Kasumi-1 (cell line): ENCODE measurements at regions not wholly inside any gene's neighbourhood (a gene's known extent, or its start where the extent isn't known, plus 50 kb on each side); places are given as distances from the start of the nearest gene placed in this dataset.

ENCODE experiments used
- DNase-seq, 2 experiments: peaks; one replicate each; lab custom pipeline; 2025; lab: John Stamatoyannopoulos, UW

DNA sequence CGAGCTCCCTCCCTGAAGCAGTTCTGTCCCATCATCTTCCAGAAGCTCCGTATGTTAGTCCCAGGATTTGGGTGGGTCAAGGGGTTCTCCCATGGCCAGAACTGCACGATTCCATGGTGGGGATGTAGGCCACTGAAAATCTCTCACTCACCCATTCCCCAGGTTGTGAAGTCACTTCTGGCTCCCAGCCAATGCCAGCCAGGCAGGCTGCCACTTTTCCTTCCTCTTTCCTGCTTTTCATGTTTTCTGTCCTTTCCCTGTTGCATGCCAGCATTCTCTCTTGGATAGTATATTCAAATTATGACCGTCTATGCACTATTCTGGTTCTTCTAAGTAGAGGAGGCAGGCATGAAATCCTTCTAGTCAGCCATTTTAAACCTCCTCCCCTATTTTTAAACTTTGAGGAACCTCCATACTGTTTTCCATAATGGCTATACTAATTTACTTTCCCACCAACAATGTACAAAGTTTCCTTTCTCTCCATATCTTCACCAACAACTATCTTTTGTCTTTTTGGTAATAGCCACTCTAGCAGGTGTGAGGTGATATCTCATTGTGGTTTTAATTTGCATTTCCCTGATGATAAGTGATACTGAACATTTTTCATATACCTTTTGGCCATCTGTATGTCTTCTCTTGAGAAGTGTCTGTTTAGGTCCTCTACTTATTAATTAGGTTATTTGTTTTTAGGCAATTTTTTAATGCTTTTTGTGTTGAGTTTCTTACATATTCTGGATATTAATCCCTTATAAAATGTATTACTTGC lies 182.1 kb upstream of the TET2 start:
- no peak for DNase-seq

DNA sequence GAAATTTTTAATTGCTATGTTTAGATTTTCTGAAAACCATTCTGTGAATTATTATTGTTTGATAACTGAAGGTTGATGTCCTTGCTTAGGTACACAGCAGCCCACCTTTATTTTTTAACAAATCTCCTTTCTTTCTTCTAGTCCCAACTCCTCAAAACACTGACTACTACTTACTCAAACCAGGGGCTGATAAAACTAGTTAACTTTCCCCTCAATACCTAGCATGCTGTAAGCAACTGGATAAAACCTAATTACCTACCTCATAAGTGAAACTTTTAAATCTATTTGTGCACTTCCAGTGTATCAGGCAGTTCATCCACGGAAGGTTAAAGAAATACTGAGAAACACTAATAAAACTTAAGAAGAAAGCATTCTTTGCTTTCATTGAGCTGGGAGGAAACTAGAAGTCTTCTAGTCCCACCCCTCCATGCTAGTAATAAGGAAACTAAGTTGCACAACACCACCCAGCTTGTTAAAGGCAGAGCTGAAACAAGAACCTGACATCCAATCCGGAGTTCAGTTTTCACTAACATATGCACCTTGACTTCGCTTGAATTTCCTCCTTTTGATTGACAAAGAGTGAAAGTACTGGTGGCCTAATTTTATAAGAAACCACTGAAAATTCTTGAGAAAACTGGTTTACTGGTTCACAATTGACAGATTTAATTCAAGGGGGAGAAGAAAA lies 180.2 kb upstream of the TET2 start:
- DNase-seq = peak; percentile 84 to 88

DNA sequence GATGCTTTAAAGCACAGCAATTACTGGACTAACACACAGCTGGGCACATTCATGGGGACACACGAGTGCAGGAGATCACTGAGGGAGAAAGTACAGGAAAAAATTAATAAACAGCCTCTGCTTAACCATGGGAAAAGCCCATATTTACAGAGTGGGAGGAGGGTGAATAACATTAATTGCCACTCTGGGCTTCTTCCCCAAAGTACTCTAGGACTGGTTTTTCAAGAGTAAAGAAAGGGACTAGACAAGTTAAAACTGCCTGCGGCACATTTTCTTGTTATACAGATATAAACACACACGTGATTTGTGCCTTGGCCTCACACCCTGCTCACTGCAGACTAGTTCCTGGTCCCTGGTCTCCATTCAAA lies 179.7 kb upstream of the TET2 start:
- peak in 1 of 2 experiments; percentile 17 for DNase-seq

DNA sequence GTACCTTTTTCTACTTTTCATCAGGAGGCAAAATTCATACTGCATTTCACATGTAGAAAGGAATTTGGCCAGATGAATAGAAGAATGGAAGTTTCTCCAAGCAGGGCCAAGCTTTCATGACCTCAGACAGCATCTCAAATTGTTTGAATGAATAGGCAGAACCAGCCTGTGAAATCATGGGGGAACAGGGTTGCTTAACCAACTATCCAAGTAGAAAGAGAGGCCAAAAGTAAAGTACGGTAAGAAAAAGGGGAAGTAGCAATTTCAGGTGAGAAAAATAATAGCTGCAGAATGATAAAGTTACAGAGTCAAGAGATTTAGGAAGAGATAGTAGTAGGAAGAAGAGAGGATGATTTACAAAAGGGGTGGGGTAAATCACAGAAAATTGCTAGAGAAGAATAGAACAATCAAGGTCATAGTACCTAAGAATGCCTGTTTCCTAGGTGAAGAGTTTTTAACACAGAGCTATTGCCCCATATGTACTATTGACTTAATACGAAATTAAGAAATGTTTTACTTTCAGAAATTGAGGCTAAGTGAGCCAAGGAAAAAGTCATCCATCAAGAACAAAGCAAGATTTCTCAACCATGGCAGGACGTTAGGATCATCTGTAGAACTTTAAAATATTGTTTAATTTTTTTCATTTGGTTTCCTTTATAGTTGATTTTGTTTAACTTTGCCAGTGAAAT lies 177.1 kb upstream of the TET2 start:
- DNase-seq = peak in 1 of 2 experiments; percentile 4

DNA sequence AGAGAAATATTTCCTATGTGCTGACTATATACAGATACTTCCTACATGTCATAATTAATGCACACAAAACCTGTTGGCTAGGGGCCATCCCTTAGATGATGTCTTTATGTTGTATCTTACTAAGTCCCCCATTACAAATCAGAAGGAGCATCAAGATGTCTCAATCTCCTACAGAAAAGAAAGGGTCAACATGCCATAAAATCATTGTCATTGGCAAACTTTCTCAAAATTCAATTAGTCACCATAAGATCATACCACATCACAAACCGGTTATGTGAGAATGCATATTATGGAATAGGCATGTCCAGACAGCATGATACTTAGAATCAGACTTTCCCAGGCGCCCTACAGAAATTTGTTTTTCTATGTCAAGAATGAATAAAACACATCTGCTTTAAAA lies 175.2 kb upstream of the TET2 start:
- no peak for DNase-seq

DNA sequence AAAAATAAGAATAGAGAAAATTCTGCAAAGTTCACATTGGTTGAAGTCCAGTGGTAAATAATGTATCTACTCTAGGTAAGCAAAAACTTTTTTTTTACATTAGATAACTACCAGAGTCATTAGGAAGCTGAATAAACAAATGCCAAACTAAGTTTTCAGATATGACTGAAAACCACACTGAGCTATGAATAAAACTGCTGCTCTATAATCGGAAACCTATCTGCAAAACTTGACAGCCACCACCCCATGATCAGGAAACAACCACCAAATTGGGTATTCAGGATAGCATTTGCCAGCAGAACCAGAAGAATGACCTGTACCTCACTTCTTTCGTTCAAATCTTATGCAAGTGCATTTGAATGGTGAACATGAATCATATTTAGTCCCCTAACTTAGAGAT lies 173.0 kb upstream of the TET2 start:
- DNase-seq = no peak

DNA sequence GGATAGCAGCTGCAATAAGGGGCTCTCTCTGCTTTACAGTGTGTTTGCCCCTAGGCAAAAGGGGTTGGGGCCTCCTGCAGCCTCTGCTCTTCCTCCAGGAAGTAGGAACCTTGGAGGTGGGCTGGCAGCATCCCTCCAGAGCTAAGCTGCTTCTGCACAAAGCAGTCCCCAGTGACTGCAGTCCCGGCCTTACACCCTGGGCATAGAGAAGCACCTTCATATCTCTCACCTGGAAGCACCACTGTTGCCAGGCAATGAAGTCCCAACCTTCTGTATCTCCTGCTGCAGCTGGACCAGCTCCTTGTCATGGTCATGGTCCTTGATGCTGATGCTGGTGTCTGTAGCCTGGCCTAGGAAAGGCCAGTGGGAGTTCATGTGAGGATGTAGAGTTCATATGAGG lies 171.1 kb upstream of the TET2 start:
- DNase-seq = no peak

DNA sequence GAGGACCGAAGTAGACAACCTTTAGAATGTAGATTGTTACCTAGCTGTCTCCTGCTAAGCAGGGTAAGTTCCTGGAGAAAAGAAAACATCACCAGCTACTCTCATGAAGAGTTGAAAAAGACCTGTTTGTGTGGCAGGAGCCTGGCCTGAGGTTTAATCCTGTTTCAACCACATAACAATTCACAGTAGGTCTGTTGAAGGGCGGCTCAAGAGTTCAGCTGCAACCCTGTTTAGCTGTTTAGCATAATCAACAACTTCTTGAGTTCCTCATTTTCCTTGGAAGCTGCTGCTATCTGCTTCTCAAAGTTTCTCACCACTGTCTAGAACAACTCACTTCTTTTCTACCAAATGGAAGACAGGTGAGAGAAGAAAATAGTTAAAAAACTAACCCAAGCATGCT lies 170.4 kb upstream of the TET2 start:
- peak in 1 of 2 experiments; percentile 5 for DNase-seq

DNA sequence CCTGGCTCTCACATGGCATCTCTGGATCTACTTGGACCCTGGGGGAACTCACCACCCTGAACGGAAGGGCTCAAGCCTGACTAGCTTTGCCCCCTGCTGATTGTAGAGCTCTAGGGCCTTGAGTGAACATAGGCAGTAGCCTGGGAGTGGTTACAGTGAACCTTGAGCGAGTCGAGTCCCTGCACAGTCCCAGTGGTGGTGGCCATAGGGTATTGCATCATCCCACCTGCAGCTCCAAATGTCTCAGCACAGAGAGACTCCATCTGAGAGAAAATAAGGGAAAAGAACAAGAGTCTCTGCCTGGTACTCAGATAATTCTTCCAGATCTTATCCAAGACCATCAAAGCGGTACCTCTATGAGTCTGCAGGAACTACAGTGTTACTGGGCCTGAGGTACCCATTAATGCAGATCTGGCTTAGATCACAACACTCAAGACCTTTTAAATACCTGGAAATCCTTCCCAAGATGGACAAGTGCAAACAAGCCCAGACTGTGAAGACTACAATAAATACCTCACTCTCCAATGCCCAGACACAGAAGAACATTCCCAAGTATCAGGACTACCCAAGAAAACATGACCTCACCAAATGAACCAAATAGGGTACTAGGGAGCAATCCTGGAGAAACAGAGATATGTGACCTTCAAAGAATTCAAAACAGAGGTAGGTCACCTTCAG lies 167.5 kb upstream of the TET2 start:
- no peak for DNase-seq

DNA sequence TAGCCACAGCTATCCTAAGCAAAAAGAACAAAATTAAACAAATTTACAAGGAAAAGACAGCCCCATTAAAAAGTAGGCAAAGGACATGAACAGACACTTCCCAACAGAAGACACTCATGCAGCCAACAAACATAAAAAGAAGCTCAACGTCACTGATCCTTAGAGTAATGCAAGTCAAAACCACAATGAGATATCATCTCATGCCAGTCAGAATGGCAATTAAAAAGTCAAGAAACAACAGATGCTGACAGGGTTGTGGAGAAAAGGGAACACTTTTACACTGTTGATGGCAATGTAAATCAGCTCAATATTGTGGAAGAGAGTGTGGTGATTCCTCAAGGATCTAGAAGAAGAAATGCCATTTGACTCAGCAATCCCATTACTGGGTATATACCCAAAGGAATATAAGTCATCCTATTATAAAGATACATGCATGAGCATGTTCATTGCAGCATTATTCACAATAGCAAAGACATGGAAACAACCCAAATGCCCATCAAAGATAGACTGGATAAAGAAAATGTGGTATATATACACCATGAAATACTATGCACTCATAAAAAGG lies 163.0 kb upstream of the TET2 start:
- no peak for DNase-seq

DNA sequence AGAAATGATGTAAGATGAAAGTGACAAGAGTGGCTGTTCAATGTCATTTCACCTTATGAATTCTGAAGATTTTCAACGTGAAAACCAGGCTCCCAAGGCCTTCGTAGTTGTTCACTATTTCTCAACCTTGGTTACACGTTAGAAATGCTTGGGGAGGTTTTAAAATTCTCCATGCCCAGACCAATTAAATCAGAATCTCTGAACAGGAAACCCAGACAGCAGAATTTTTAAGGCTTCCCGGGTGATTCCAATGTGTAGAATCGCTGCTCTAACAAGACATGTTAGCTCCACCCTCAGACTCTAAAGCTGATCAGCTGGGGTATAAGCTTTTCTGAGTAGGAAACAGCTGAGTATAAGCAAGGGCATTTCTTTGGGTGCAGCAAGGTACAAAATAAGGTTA lies 160.4 kb upstream of the TET2 start:
- DNase-seq = no peak

DNA sequence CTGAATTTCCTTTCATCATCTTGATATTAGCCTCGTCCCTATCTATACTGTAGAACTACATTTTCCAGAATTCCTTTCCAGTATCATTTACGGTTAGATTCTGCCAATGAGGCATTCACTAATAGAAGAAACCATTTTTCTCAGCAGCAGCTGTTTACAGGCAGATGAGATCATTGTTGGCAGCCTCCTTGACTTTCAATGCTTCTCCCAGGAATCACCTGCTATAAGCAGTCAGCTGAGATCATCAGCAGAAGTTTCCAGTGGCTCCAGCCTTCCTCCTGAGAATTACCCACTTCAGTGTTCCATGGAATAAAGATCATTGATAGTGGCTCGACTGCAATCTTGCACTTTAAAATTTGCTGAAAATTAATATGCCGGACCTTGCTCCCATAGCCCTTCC lies 157.3 kb upstream of the TET2 start:
- DNase-seq = no peak

DNA sequence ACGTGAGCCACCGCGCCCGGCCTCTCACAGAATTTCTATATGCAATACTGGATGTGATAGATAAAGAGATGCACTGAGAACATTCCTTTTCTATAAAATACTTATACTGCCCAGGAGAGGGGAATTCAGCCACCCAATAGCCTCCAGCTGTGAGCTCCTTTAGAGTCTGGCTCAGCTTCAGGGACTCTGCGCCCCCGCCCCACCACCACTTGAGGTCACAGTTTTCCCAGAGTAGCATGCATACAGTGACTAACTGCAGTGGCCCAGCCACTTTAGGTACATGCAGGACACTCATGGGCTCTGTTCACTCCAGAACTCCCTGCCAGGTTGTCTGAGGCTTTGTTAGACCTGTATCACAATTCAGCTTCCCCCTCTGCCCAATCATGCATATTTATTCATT lies 144.4 kb upstream of the TET2 start:
- no peak for DNase-seq

DNA sequence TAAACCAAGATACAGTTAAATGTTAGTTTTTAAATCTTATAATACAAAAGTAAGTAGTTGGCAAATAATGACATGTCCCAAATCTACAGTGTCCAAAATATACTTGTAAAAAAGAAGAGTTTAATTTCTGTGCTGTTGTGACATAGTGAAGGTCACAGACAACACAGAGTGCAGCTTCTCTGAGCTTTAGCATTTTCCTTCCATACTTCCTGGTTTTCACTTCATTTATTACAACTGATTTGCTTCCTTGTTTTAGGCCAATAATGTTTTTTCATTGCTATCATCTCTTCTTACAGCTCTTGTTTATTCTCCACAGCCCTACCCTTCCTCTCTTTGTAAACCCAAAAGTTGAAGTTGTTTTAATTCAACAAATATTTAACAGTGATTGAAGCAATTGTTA lies 132.4 kb upstream of the TET2 start:
- peak; percentile 3 to 36 for DNase-seq

DNA sequence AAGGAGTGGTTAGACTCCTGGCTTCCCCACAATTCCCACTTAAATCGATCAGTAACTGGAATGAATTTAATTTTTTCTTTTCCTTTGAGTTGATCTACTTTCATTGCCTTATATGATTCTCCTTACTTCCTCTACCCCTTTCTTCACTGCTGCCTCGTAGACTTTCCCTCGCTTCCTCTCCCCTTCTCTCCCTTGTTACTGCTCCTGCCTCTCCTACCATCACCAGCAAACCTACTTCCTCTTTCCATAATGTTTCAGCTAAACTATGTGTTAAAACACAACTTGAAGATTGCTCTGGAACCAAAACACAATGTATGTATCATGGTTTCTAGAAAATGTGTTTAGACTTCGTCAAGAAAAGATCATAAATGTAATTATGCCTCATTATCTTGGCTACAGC lies 132.0 kb upstream of the TET2 start:
- peak; percentile 70 to 73 for DNase-seq

DNA sequence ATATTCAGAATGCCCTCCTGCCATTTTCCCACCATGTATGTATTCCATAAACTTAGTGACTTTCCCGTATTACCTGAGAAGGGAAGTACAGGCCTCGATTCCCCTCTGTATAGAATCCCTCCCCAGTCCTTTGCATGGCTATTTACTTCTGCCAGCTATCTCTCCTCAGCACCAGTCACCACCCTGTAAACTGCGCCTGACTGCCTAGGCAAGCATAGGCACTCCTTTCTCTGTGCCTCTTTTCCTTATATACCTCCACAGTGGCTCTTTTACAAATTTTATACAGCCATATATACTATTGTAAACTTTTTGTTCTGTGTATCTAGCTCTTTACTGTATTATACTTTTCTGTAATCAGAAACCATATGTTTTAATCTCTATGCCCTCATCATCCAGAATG lies 130.9 kb upstream of the TET2 start:
- no peak for DNase-seq

DNA sequence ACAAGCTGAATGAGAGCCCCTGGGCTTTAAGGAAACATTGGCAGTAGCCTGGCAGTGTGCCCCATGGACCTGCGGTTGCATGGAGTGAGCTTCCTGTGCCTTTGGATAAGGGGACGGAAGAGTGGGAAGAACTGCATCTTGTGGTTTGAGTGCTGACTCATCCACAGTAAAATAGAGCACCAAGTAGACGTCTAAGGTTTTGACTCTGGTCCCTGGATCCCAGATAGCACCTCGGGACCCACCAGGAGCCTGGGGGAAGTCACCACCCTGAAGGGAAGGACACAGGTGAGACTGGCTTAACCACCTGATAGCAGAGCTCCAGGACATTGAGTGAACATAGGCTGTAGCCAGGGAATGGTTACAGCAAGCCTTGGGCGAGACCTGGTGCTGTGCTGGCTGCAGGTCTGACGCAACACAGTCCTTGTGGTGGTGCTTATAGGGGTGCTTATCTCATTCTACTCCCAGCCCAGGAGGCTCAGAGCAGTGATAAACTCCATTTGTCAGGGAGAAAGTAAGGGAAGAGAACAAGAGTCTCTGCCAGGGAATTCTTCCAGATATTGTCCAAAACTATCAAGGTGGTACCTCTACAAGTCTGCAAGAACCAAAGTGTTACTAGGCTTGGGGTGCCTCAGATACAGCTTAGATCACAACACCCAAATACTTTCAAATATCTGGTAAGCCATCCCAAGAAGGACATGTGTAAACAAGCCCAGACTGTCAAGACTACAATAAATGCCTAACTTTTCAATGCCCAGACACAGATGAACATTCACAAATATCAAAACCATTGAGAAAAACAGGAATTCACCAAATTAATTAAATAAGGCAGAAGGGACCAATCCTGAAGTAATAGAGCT lies 123.6 kb upstream of the TET2 start:
- peak; percentile 58 to 71 for DNase-seq

DNA sequence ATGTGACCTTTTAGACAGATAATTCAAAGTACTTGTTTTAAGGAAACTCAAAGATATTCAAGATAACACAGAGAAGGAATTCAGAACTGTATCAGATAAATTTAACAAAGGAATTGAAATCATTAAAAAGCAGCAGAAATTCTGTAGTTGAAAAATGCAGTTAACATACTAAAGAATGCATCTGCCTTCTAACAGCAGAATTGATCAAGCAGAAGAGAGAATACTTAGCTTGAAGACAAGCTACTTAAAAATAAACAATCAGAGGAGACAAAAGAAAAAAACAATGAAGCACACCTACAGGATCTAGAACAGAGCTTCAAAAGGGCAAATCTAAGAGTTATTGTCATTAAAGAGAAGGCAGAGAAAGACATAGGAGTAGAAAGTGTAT lies 123.0 kb upstream of the TET2 start:
- DNase-seq = no peak

DNA sequence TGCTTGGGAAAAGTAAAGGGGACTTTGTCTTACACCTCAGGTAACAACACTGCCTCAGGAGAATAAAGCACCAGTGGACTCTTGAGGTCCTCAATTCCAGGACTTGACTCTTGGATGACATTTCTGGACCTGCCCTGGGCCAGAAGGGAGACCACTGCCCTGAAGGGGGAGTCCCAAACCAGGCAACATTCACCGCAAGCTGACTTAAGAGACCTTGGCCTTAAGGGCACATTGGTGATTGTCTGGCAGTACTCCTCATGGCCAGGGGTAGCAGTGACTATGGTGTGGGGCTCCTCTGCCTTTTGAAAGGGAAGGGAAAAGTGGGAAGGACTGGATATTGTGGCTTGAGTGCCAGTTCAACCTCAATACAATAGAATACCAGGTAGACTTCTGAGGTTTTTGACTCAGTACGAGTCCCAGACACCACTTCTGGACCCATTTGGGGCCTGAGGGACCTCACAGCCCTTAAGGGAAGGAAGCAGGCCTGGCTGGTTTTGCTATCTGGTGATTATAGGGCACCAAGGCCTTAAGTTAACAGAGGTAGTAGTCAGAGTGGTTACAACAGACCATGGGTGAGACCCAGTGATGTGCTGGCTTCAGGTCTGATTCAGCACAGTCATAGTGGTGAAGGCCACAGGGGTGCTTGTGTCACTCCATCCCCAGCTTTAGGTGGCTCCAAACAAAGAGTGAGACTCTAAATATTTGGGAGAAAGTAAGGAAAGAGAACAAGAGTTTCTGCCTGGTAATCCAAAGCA lies 121.2 kb upstream of the TET2 start:
- no peak for DNase-seq

DNA sequence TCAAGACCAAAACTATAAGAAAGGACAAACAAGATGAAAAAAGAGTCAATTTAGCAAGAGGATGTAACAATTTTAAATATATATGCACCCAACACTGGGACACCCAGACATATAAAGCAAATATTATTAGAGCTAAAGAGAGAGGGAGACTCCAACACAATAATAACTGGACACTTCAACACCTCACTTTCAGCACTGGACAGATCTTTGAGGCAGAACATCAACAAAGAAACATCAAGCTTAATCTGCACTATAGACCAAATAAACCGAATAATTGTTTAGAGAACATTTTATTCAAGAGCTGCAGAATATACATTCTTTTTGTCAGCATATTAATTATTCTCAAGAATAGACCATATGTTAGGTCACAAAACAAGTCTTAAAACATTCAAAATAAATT lies 109.7 kb upstream of the TET2 start:
- no peak for DNase-seq

DNA sequence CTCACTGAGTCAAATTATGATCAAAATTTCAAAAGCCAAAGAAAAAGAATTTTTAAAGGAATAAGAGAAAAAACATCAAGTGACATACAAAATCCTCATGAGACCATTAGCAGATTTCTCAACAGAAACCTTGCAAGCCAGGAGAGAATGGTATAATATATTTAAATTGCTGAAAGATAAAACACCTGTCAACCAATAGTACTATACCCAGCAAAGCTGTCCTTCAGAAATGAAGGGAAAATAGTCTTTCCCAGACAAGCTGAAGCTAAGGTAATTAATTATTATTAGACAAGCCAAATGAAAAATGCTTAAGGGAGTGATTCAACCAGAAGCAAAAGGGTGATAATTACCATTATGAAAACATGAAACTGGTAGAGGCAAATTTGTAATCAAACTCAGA lies 104.2 kb upstream of the TET2 start:
- no peak for DNase-seq
